ENCODE measurements at regions not wholly inside any gene's neighbourhood (a gene's known extent, or its start where the extent isn't known, plus 50 kb on each side); places are given as distances from the start of the nearest gene placed in this dataset.
"Not testable (repeated sequence)": the region's sequence is repeated elsewhere in the genome, so short reads cannot be mapped to it uniquely, and the experiment has no call there.

GRCh38 chrX:113892891-113893290, 691.0 kb upstream of the HTR2C start:
- DNase-seq, result no peak

DNA sequence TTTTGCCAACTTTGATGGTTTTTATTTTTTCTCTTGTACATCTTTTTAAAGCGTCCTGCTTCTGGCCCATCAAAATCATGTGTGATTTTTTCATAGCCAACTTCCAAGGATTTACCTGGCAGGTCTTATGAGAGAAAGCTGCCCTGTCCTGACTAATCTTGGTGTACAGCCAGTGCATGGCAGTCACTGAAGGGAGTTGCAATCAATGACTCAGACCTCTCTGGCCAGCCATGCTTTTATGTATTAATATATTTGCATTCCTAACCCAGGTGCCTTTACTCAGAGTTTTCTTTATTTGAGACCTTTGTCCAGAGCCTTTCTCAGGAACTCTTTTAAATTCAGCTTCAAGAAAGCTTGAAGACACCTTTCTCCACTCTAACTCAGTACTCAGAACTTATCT, 691.5 kb upstream of the HTR2C start:
- no peak for DNase-seq

- DNase-seq, result no peak
Observed at GRCh38 chrX:113873056-113873455, 710.8 kb upstream of the HTR2C start.

GRCh38 chrX:113868711-113869110, 715.2 kb upstream of the HTR2C start:
- no peak for DNase-seq

DNA sequence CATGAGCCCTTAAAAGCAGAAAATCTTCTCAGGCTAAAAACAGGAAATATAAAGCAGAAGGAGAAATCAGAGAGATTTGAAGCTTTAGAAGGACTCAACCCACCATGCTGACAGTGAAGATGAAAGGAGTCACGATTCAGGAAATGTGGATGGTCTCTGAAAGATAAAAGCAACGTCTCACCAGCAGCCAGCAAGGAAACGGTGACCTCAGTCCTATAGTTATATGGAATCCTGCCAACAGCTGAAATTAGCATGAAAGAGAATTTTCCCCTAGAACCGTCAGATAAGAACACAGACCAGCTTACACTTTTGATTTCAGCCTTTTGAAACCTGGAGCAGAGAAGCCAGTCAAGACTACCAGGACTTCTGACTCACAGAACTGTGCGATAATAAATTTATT, 715.7 kb upstream of the HTR2C start:
- no peak for DNase-seq

DNA sequence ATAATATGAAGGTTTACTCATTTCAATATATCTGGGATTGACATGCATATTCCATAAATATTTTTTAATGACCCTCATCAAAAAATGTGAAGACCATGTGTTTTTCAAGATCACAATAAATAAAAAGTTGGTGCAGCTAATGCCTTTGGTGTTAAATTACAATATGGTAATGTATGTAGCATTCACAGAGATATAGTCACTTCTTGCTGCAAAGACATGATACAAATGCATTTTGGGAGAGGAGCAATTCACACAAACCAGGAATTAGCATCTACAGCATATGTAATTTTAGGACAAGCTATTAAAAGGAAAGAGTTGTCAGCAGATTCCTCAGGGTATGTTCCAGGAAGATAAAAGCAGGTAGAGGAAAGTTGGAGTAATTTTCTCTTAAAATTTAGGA, 734.5 kb upstream of the HTR2C start:
- DNase-seq, result no peak

- DNase-seq, result no peak
Observed at GRCh38 chrX:113833096-113834055, 750.5 kb upstream of the HTR2C start.

- DNase-seq, result no peak
Observed at GRCh38 chrX:113828470-113828869, 755.4 kb upstream of the HTR2C start.

- DNase-seq, result no peak
Observed at GRCh38 chrX:113818346-113818745, 765.5 kb upstream of the HTR2C start.

GRCh38 chrX:113804819-113805218, 779.1 kb upstream of the HTR2C start:
- DNase-seq, result no peak

GRCh38 chrX:113804291-113804690, 779.6 kb upstream of the HTR2C start:
- DNase-seq, result no peak

- DNase-seq, result no peak
Observed at GRCh38 chrX:113802837-113803236, 781.0 kb upstream of the HTR2C start.

DNA sequence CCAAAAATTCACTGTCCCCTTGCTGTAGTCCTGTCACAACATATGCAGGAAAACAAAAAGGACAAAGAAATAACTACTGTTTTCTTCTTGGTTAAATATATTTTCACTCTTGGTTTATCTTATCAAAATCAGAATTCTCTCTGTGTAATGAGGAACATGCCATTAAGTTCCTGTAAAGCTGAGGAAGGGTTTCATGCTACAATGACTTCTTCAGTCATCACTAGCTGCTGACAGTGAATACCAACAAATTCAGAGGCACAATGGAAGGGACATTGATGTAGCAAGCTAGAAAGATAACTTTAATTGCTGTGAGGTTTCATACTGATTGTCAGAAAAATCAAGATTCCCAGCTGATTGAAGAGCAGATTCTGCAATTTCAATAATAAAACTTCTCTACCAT, 782.9 kb upstream of the HTR2C start:
- no peak for DNase-seq

DNA sequence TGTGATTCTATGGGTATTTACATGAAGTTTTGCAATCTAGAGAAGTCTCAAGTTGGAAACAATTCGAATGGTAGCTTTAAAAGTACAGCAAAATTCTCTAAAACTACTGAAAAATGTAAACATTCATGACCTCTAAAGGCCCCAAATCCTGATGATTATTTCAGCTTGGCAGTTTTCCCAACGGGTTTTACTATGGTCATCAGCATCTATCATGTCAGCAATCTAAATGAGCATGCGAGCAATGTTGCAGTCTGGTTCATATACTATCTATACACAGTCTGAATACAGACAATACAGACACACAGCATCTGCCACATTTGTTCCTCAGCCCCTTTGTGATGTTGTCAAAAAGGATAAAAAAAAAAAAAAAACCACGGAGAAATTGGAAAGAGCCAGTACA, 790.3 kb upstream of the HTR2C start:
- DNase-seq, result no peak

- no peak for DNase-seq
Observed at GRCh38 chrX:113790987-113791386, 792.9 kb upstream of the HTR2C start.

DNA sequence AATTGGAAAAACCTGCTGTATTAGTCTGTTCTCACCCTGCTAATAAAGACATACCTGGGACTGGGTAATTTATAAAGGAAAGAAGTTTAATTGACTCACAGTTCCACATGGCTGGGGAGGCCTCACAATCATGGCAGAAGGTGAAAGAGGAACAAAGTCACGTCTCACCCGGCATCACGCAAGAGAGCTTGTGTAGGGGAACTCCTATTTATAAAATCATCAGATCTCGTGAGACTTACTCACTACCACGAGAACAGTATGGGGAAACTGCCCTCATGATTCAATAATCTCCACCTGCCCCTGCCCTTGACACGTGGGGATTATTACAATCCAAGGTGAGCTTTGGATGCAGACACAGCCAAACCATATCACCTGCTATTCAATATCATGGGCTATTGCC, 799.1 kb upstream of the HTR2C start:
- DNase-seq, result not testable (repeated sequence)

- DNase-seq, result no peak
Observed at GRCh38 chrX:113770806-113771205, 813.1 kb upstream of the HTR2C start.

- no peak for DNase-seq
Observed at GRCh38 chrX:113770071-113770470, 813.8 kb upstream of the HTR2C start.

DNA sequence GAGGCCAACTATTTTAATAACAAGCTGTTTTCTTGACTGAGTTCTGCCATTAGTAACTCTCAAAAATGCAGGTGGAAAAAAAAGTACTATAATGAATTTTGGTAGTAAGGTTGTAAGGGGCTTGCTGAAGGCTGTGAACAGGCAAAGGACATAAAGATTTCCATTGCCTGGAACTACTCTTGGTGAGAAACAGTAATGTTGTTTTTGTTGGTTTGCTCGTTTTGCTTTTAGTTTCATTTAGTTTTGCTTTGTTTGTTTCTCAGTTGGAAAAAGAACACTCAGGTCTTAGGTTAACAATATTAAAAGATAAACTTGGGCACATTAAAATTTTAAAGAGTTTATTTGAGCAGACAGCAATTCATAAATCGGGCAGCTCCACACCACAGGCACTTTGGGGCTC, 824.5 kb upstream of the HTR2C start:
- no peak for DNase-seq

DNA sequence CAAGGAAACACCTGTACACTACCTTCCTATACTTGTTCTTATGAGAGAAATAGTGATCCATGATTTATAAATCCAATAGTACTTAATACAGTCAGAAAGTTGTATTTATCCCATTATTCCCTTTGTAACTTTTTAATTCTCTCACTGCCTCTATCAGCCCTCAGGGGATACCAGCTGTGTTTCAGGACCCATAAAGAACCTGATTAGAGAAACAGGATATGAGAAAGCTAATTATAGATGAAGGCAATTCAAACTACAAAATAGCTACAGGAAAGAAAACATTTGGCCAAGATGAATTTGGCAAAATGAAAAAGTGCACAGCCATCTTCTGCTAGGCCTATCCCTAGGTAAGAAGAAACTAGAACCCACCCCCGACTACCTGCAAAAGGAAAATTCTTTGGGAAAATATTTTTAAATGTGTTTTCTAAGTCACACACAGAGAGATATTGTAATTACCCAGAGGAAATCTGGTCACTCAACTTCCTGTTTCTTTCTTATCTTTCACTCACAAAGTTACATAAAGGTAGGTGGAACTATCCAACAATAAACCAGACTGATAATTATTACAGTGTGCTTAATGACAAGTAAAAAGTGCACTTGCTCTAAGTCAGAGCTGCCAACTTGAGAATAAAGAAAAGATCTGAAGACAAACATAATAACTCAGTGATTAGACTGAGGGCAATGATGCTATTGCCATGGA, 836.5 kb upstream of the HTR2C start:
- DNase-seq, result no peak

- DNase-seq, result no peak
Observed at GRCh38 chrX:113743069-113743468, 840.8 kb upstream of the HTR2C start.

- peak in 1 of 2 experiments; percentile 4 for DNase-seq
Observed at GRCh38 chrX:113741744-113742143, 842.1 kb upstream of the HTR2C start.

DNA sequence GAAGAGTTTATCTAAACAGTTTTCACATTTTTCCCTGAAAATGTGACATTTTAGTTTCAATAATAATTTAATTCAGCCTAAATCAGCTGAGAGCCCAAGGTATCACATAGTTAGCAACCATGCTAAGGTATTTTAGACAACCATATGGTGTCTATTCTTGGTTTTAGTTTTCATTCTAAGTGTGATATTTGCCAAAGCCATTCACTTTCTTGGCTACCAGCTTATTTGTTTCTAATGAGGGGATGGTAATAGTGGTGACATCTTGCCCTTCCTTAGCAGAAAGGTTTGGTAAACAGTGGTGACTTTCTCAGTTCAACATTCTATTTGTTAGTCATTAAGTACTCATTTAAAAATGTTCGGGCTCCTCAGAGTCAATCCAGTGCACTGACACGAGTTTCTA, 854.9 kb upstream of the HTR2C start:
- no peak for DNase-seq

DNA sequence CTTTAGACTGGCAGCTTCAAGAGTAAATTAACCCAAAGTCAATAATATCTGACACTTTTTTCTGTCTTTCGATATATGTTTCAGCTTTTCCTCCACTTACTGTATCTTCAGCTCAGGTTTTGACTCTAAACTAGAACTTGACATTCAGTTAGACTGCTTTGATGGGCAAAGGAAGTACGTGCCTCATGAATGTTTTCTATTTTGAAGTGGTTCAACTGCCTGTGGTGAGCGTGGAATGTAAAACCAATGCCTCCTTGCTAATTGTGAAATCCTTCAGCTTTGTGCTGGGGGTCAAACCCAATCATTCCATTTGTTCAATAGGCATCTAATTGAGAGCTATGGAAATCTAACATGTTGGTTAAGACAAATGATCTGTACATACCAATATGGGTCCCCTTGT, 857.0 kb upstream of the HTR2C start:
- no peak for DNase-seq

Measured in NCI-H526 (cell line).